ENCODE measurements at regions not wholly inside any gene's neighbourhood (a gene's known extent, or its start where the extent isn't known, plus 50 kb on each side); places are given as distances from the start of the nearest gene placed in this dataset.

- DNase-seq: no peak
- no peak overlapping the region for H3K27ac ChIP-seq (ENCODE audit: insufficient read depth in 1 of 2, low read depth in 1 of 2, low read length in 2 of 2, poor library complexity in 1 of 2, severe bottlenecking in 2 of 2)
- ChIA-PET POLR2A (no interaction called here), CTCF (interaction anchor here (5.4 kb wide), 1 partner anchor 15 kb away, joined by 25 read pairs; no protein-coding TSS in a partner anchor)
- H3K27me3 ChIP-seq (replicated peaks in 2 of 5; ENCODE audit: control insufficient read depth in 4 of 5, insufficient read depth in 5 of 5, low read length in 4 of 5): no peaks in the 10 kb centered on the region
- H3K9me3 ChIP-seq (ENCODE audit: control extremely low read depth in 1 of 5, control insufficient read depth in 4 of 5, insufficient read depth in 2 of 5, low read depth in 1 of 5, low read length in 4 of 5): peaks cover 0 to 21% (median 14%) of the 10 kb centered on the region in 5 experiments
- H3K4me3 ChIP-seq (ENCODE audit: control insufficient read depth in 1 of 7, extremely low read depth in 1 of 7, insufficient read depth in 4 of 7, low read depth in 2 of 7, low read length in 6 of 7): no peak overlapping the region
- peaks cover 0 to 5% (median 0%) of the 10 kb centered on the region in 4 experiments for H3K4me1 ChIP-seq (ENCODE audit: control extremely low read depth in 1 of 4, control insufficient read depth in 4 of 4, insufficient read depth in 4 of 4, low read length in 3 of 4)
- H3K36me3 ChIP-seq (ENCODE audit: control insufficient read depth in 4 of 4, insufficient read depth in 4 of 4, low read length in 3 of 4): no peaks in the 10 kb centered on the region
- 100% methylated on average over 2 of the region's 2 CpGs for WGBS (ENCODE audit: insufficient coverage)
Measured at GRCh38 chr14:65808390-65808789, 395.9 kb downstream of the FUT8 start.

DNA sequence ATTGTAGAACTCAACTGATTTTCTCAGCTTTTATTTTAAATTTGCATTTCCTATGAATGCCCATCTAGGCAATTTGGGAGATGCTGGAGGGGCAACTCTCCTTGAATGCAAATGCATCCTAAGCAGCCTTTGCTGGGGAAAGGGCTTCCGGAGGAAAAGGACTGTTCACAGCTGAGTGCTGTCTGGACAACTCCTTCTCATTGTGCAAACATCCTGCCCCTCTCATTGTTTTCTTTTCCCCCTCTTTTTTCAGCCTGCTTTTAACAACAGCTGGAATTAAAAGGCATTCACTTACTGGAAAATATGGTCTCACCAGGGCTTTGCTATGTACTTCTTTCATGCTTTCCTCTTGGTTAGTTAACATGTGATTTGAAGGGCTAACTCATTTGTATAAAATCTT, 397.8 kb downstream of the FUT8 start:
- H3K27ac ChIP-seq (ENCODE audit: insufficient read depth in 1 of 2, low read depth in 1 of 2, low read length in 2 of 2, poor library complexity in 1 of 2, severe bottlenecking in 2 of 2): no peak overlapping the region
- no peak overlapping the region for H3K4me3 ChIP-seq (ENCODE audit: control insufficient read depth in 1 of 7, extremely low read depth in 1 of 7, insufficient read depth in 4 of 7, low read depth in 2 of 7, low read length in 6 of 7)
- peaks cover 0 to 21% (median 14%) of the 10 kb centered on the region in 5 experiments for H3K9me3 ChIP-seq (ENCODE audit: control extremely low read depth in 1 of 5, control insufficient read depth in 4 of 5, insufficient read depth in 2 of 5, low read depth in 1 of 5, low read length in 4 of 5)
- 67% methylated on average over 1 of the region's 1 CpG for WGBS (ENCODE audit: insufficient coverage)
- peaks cover 0 to 5% (median 0%) of the 10 kb centered on the region in 4 experiments for H3K4me1 ChIP-seq (ENCODE audit: control extremely low read depth in 1 of 4, control insufficient read depth in 4 of 4, insufficient read depth in 4 of 4, low read length in 3 of 4)
- no peak for DNase-seq
- ChIA-PET CTCF (interaction anchor here (0.8 to 5.4 kb wide), 2 partner anchors 13 to 18 kb away, joined by 3 to 25 read pairs; no protein-coding TSS in a partner anchor), POLR2A (no interaction called here)
- no peaks in the 10 kb centered on the region for H3K36me3 ChIP-seq (ENCODE audit: control insufficient read depth in 4 of 4, insufficient read depth in 4 of 4, low read length in 3 of 4)
- H3K27me3 ChIP-seq (replicated peaks in 2 of 5; ENCODE audit: control insufficient read depth in 4 of 5, insufficient read depth in 5 of 5, low read length in 4 of 5): no peaks in the 10 kb centered on the region

GRCh38 chr14:65813760-65814384, 401.3 kb downstream of the FUT8 start:
- Histone ChIP-seq H3K4me1 (ENCODE audit: control extremely low read depth in 1 of 4, control insufficient read depth in 4 of 4, insufficient read depth in 4 of 4, low read length in 3 of 4) (no peaks in the 10 kb centered on the region), H3K9me3 (ENCODE audit: control extremely low read depth in 1 of 5, control insufficient read depth in 4 of 5, insufficient read depth in 2 of 5, low read depth in 1 of 5, low read length in 4 of 5) (peaks cover 0 to 6% (median 4%) of the 10 kb centered on the region in 5 experiments), H3K4me3 (ENCODE audit: control insufficient read depth in 1 of 7, extremely low read depth in 1 of 7, insufficient read depth in 4 of 7, low read depth in 2 of 7, low read length in 6 of 7) (no peak overlapping the region), H3K36me3 (ENCODE audit: control insufficient read depth in 4 of 4, insufficient read depth in 4 of 4, low read length in 3 of 4) (no peaks in the 10 kb centered on the region), H3K27me3 (replicated peaks in 2 of 5; ENCODE audit: control insufficient read depth in 4 of 5, insufficient read depth in 5 of 5, low read length in 4 of 5) (no peaks in the 10 kb centered on the region), H3K27ac (ENCODE audit: insufficient read depth in 1 of 2, low read depth in 1 of 2, low read length in 2 of 2, poor library complexity in 1 of 2, severe bottlenecking in 2 of 2) (no peak overlapping the region)
- POLR2A ChIA-PET: no interaction called here
- no peak for DNase-seq
- CTCF ChIA-PET: interaction anchor here (0.7 kb wide), 1 partner anchor 10 kb away, joined by 3 read pairs; no protein-coding TSS in a partner anchor
- 95% methylated on average over 3 of the region's 3 CpGs for whole genome bisulfite sequencing (ENCODE audit: insufficient coverage)

DNA sequence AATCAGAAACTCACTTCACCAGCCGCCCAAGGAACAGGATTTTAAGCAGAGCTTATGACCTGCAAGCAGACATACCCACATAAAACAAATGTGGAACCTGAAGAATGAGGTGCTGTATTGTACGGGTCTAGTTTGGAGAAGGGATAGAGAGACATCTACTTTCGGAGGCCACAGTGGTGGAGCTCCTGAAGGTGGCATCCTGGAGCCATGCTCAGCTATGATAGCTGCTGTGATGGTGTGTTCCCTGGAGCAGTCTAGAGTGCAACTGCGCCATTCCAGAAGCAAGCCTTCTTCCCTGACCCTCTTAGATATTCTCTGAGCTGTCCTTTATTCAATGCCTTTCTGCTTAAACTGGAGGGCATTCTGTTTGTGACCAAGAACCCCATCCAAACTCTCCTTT, 402.6 kb downstream of the FUT8 start:
- CTCF ChIA-PET: interaction anchor here (1.1 kb wide), 1 partner anchor 10 kb away, joined by 4 read pairs; no protein-coding TSS in a partner anchor
- H3K4me3 ChIP-seq (ENCODE audit: control insufficient read depth in 1 of 7, extremely low read depth in 1 of 7, insufficient read depth in 4 of 7, low read depth in 2 of 7, low read length in 6 of 7): no peak overlapping the region
- WGBS (ENCODE audit: insufficient coverage): 96% methylated on average over 3 of the region's 4 CpGs

GRCh38 chr14:65817011-65817410, 404.5 kb downstream of the FUT8 start:
- CTCF ChIA-PET: no interaction called here
- no peaks in the 10 kb centered on the region for H3K4me1 ChIP-seq (ENCODE audit: control extremely low read depth in 1 of 4, control insufficient read depth in 4 of 4, insufficient read depth in 4 of 4, low read length in 3 of 4)
- H3K27ac ChIP-seq (ENCODE audit: insufficient read depth in 1 of 2, low read depth in 1 of 2, low read length in 2 of 2, poor library complexity in 1 of 2, severe bottlenecking in 2 of 2): no peak overlapping the region
- no peak overlapping the region for H3K4me3 ChIP-seq (ENCODE audit: control insufficient read depth in 1 of 7, extremely low read depth in 1 of 7, insufficient read depth in 4 of 7, low read depth in 2 of 7, low read length in 6 of 7)
- WGBS (ENCODE audit: insufficient coverage): 100% methylated on average over 1 of the region's 1 CpG
- H3K27me3 ChIP-seq (replicated peaks in 2 of 5; ENCODE audit: control insufficient read depth in 4 of 5, insufficient read depth in 5 of 5, low read length in 4 of 5): no peaks in the 10 kb centered on the region
- no peaks in the 10 kb centered on the region for H3K9me3 ChIP-seq (ENCODE audit: control extremely low read depth in 1 of 5, control insufficient read depth in 4 of 5, insufficient read depth in 2 of 5, low read depth in 1 of 5, low read length in 4 of 5)
- no peaks in the 10 kb centered on the region for H3K36me3 ChIP-seq (ENCODE audit: control insufficient read depth in 4 of 4, insufficient read depth in 4 of 4, low read length in 3 of 4)
- DNase-seq: no peak
- POLR2A ChIA-PET: no interaction called here

More for the DNA sequence above, 402.6 kb downstream of the FUT8 start:
- Histone ChIP-seq H3K27me3 (replicated peaks in 2 of 5; ENCODE audit: control insufficient read depth in 4 of 5, insufficient read depth in 5 of 5, low read length in 4 of 5) (no peaks in the 10 kb centered on the region), H3K4me1 (ENCODE audit: control extremely low read depth in 1 of 4, control insufficient read depth in 4 of 4, insufficient read depth in 4 of 4, low read length in 3 of 4) (no peaks in the 10 kb centered on the region), H3K27ac (ENCODE audit: insufficient read depth in 1 of 2, low read depth in 1 of 2, low read length in 2 of 2, poor library complexity in 1 of 2, severe bottlenecking in 2 of 2) (no peak overlapping the region), H3K9me3 (ENCODE audit: control extremely low read depth in 1 of 5, control insufficient read depth in 4 of 5, insufficient read depth in 2 of 5, low read depth in 1 of 5, low read length in 4 of 5) (no peaks in the 10 kb centered on the region), H3K36me3 (ENCODE audit: control insufficient read depth in 4 of 4, insufficient read depth in 4 of 4, low read length in 3 of 4) (no peaks in the 10 kb centered on the region)
- DNase-seq: no peak
- POLR2A ChIA-PET: no interaction called here

DNA sequence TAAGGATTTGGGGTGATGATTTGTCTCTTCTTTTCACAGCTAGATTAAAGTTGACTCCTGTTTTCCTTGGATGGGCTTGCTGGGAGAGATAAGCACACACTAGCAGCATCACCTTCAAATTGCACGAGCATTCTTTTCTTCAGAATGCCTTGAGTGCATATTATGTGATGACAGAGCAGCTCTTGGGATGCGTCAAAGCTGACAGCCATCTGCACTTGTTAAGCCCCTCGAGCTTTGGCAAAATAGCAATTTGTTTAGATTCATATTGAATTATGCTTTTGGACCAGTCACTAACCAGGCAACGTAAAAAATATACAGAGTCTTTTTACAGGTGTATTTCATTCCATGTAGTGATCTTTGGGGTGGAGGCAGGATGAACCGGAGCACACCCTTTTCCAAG, 407.0 kb downstream of the FUT8 start:
- no peak for DNase-seq
- no peaks in the 10 kb centered on the region for H3K4me1 ChIP-seq (ENCODE audit: control extremely low read depth in 1 of 4, control insufficient read depth in 4 of 4, insufficient read depth in 4 of 4, low read length in 3 of 4)
- ChIA-PET POLR2A (no interaction called here), CTCF (no interaction called here)
- H3K36me3 ChIP-seq (ENCODE audit: control insufficient read depth in 4 of 4, insufficient read depth in 4 of 4, low read length in 3 of 4): no peaks in the 10 kb centered on the region
- no peaks in the 10 kb centered on the region for H3K9me3 ChIP-seq (ENCODE audit: control extremely low read depth in 1 of 5, control insufficient read depth in 4 of 5, insufficient read depth in 2 of 5, low read depth in 1 of 5, low read length in 4 of 5)
- no peaks in the 10 kb centered on the region for H3K27me3 ChIP-seq (replicated peaks in 2 of 5; ENCODE audit: control insufficient read depth in 4 of 5, insufficient read depth in 5 of 5, low read length in 4 of 5)
- H3K27ac ChIP-seq (ENCODE audit: insufficient read depth in 1 of 2, low read depth in 1 of 2, low read length in 2 of 2, poor library complexity in 1 of 2, severe bottlenecking in 2 of 2): no peak overlapping the region
- no peak overlapping the region for H3K4me3 ChIP-seq (ENCODE audit: control insufficient read depth in 1 of 7, extremely low read depth in 1 of 7, insufficient read depth in 4 of 7, low read depth in 2 of 7, low read length in 6 of 7)
- 89% methylated on average over 3 of the region's 5 CpGs for WGBS (ENCODE audit: insufficient coverage)

GRCh38 chr14:65821224-65821753, 408.8 kb downstream of the FUT8 start:
- no peak overlapping the region for H3K4me3 ChIP-seq (ENCODE audit: control insufficient read depth in 1 of 7, extremely low read depth in 1 of 7, insufficient read depth in 4 of 7, low read depth in 2 of 7, low read length in 6 of 7)
- H3K9me3 ChIP-seq (ENCODE audit: control extremely low read depth in 1 of 5, control insufficient read depth in 4 of 5, insufficient read depth in 2 of 5, low read depth in 1 of 5, low read length in 4 of 5): no peaks in the 10 kb centered on the region
- DNase-seq: no peak
- H3K4me1 ChIP-seq (ENCODE audit: control extremely low read depth in 1 of 4, control insufficient read depth in 4 of 4, insufficient read depth in 4 of 4, low read length in 3 of 4): no peaks in the 10 kb centered on the region
- POLR2A ChIA-PET: no interaction called here
- no peaks in the 10 kb centered on the region for H3K36me3 ChIP-seq (ENCODE audit: control insufficient read depth in 4 of 4, insufficient read depth in 4 of 4, low read length in 3 of 4)
- CTCF ChIA-PET: interaction anchor here (0.6 to 3.1 kb wide), 3 partner anchors 10 to 406 kb away, joined by 3 to 14 read pairs (median 3); no protein-coding TSS in a partner anchor
- peaks cover 0 to 3% (median 0%) of the 10 kb centered on the region in 5 experiments for H3K27me3 ChIP-seq (replicated peaks in 2 of 5; ENCODE audit: control insufficient read depth in 4 of 5, insufficient read depth in 5 of 5, low read length in 4 of 5)
- no peak overlapping the region for H3K27ac ChIP-seq (ENCODE audit: insufficient read depth in 1 of 2, low read depth in 1 of 2, low read length in 2 of 2, poor library complexity in 1 of 2, severe bottlenecking in 2 of 2)
- WGBS (ENCODE audit: insufficient coverage): 97% methylated on average over 10 of the region's 10 CpGs

Measured in common myeloid progenitor, CD34-positive (primary cell).